Nephron (organoid): ENCODE measurements at regions not wholly inside any gene's neighbourhood (a gene's known extent, or its start where the extent isn't known, plus 50 kb on each side); places are given as distances from the start of the nearest gene placed in this dataset.
"Not testable (repeated sequence)": the region's sequence is repeated elsewhere in the genome, so short reads cannot be mapped to it uniquely, and the experiment has no call there.

Source experiments
- H3K27ac Mint-ChIP-seq, 3 experiments: 2 replicates each; pipeline ENCODE4 v1.8.0; 2020; ENCODE audit warnings: mixed read lengths in 3 of 3, mild to moderate bottlenecking in 2 of 3, moderate library complexity in 1 of 3
- H3K27me3 Mint-ChIP-seq: 2 replicates; pipeline ENCODE4 v1.8.0; 2021; ENCODE audit warnings: low read depth, mild to moderate bottlenecking, moderate library complexity, mixed read lengths
- H3K36me3 Mint-ChIP-seq: 2 replicates; pipeline ENCODE4 v1.8.0; 2020; ENCODE audit warnings: low read depth, mixed read lengths
- H3K4me1 Mint-ChIP-seq: 2 replicates; pipeline ENCODE4 v1.8.0; 2020; ENCODE audit warnings: mixed read lengths
- H3K4me3 Mint-ChIP-seq, 3 experiments: 2 replicates each; pipeline ENCODE4 v1.8.0; 2020; ENCODE audit warnings: mild to moderate bottlenecking in 3 of 3, mixed read lengths in 3 of 3, moderate library complexity in 2 of 3
- H3K9me3 Mint-ChIP-seq: 2 replicates; pipeline ENCODE4 v1.8.0; 2020; ENCODE audit warnings: mixed read lengths
- TF ChIP-seq, protein P1 (sequence below), 3 experiments: fragments of 200-600 bp; sonication (generic); IDR thresholded peaks; one replicate each; pipeline ENCODE4 v1.5.0; 2021; ENCODE audit warnings: antibody characterized with exemption in 3 of 3; ENCODE audit not compliant: unreplicated experiment in 3 of 3

DNA sequence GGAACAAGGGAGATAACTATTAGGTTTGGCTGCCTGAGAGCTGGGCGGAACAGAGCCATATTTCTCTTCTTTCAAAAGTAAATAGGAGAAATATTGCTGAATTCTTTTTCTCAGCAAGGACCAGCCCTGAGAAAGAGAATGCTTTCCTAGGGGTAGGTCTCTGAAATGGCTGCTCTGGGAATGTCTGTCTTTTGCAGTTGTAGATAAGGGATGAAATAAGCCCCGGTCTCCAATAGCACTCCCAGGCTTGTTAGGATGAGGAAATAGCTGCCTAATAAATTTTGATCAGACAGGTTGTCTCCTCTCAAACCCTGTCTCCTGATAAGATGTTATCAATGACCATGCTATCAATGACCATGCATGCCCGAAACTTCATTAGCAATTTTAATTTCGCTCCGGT is 207.8 kb upstream of the KIT start:
- H3K36me3 Mint-ChIP-seq: no peaks in the 10 kb centered on the region
- H3K9me3 Mint-ChIP-seq: peaks cover 16% of the 10 kb centered on the region
- H3K4me1 Mint-ChIP-seq: no peaks in the 10 kb centered on the region
- no peaks in the 10 kb centered on the region for H3K27me3 Mint-ChIP-seq
- no peak overlapping the region for H3K4me3 Mint-ChIP-seq
- TF ChIP-seq, protein P1, sequence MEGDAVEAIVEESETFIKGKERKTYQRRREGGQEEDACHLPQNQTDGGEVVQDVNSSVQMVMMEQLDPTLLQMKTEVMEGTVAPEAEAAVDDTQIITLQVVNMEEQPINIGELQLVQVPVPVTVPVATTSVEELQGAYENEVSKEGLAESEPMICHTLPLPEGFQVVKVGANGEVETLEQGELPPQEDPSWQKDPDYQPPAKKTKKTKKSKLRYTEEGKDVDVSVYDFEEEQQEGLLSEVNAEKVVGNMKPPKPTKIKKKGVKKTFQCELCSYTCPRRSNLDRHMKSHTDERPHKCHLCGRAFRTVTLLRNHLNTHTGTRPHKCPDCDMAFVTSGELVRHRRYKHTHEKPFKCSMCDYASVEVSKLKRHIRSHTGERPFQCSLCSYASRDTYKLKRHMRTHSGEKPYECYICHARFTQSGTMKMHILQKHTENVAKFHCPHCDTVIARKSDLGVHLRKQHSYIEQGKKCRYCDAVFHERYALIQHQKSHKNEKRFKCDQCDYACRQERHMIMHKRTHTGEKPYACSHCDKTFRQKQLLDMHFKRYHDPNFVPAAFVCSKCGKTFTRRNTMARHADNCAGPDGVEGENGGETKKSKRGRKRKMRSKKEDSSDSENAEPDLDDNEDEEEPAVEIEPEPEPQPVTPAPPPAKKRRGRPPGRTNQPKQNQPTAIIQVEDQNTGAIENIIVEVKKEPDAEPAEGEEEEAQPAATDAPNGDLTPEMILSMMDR (IDR thresholded peaks at IDR 0.05; ENCODE audit: unreplicated experiment in 3 of 3): no peak
- no peak overlapping the region for H3K27ac Mint-ChIP-seq

DNA sequence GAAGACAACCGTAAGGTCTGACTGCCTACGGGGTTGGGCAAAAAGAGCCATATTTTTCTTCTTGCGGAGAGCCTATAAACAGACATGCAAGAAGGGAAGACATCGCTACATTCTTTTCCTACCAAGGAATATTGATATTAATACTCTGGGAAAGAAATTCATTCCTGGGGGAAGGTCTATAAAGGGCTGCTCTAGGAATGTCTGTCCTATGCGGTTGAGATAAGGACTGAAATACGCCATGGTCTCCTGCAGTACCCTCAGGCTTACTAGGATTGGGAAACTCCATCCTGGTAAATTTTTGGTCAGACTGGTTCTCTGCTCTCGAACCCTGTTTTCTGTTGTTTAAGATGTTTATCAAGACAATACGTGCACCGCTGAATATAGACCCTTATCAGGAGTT is 190.8 kb upstream of the KIT start:
- not testable (repeated sequence) for H3K4me1 Mint-ChIP-seq, H3K4me3 Mint-ChIP-seq, H3K27me3 Mint-ChIP-seq, H3K36me3 Mint-ChIP-seq, H3K27ac Mint-ChIP-seq
- peaks cover 44% of the 10 kb centered on the region for H3K9me3 Mint-ChIP-seq

DNA sequence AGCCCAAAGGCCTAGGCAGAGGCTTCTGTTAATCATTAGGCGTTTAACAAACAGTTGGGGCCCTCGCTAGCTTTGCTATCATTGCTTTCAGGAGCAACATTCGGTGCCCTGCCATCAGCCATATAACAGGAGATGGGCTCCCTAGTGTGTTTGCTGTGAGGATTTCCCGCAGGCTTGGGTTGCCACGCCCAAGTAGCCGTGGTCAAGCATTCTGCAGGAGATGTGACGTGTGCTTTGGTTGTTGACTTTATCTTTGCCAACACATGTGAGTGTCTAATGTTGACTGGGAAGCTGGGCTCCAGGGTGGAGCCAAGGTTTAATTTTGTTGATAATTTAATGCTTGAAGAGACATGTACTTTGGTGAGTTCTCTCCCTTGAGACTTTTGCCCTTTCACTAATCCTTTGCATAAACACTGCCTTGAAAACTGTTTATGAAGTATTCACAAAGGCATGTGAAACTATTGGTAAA is 184.6 kb upstream of the KIT start:
- TF ChIP-seq, protein P1 (IDR thresholded peaks at IDR 0.05; ENCODE audit: unreplicated experiment in 3 of 3): no peak
- peaks cover 11% of the 10 kb centered on the region for H3K9me3 Mint-ChIP-seq
- H3K36me3 Mint-ChIP-seq: no peaks in the 10 kb centered on the region
- no peaks in the 10 kb centered on the region for H3K4me1 Mint-ChIP-seq
- H3K27ac Mint-ChIP-seq: no peak overlapping the region
- H3K27me3 Mint-ChIP-seq: peaks cover 8% of the 10 kb centered on the region
- H3K4me3 Mint-ChIP-seq: no peak overlapping the region

DNA sequence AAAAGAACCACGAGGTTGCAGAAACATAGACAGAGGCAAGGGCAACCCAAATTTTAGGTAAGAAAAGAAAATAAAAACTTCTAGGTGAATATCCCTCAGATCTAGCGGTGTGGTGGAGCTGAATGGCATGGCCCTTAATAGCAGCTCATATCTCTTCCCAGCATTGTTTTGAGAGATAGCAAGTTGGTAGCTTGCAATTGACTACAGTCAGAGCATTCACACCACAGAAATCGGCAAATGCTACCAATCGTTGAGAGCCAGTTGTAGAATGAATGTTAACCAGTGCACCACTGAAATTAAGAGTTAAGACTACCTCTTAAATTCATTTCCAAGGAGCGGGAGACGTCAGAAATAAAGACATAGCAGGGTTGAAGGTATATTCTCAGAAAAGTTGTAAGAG is 184.0 kb upstream of the KIT start:
- H3K9me3 Mint-ChIP-seq: peaks cover 11% of the 10 kb centered on the region
- TF ChIP-seq, protein P1 (IDR thresholded peaks at IDR 0.05; ENCODE audit: unreplicated experiment in 3 of 3): no peak
- no peak overlapping the region for H3K4me3 Mint-ChIP-seq
- no peaks in the 10 kb centered on the region for H3K36me3 Mint-ChIP-seq
- H3K27me3 Mint-ChIP-seq: peaks cover 8% of the 10 kb centered on the region
- no peak overlapping the region for H3K27ac Mint-ChIP-seq
- no peaks in the 10 kb centered on the region for H3K4me1 Mint-ChIP-seq

DNA sequence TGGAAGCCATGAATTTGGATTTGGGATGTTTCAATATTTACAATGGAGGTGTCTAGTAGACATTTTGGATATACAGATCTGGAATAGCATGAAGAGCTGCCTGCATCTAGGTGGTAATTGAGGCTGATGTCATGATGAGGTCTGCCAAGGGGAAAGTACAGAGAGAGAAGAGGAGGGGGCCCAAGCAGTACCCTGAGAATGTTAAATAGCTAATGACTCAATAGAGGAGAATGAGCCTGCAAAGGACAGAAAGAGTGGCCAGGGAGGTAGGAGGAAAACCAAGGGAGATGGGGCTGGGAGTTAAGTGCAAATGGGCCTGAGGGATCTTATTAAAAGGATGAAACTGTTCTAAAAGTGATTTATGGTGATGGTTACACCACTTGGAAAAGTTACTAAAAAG is 182.2 kb upstream of the KIT start:
- no peak overlapping the region for H3K4me3 Mint-ChIP-seq
- no peaks in the 10 kb centered on the region for H3K4me1 Mint-ChIP-seq
- H3K27ac Mint-ChIP-seq: no peak overlapping the region
- H3K9me3 Mint-ChIP-seq: peaks cover 13% of the 10 kb centered on the region
- H3K36me3 Mint-ChIP-seq: no peaks in the 10 kb centered on the region
- H3K27me3 Mint-ChIP-seq: peaks cover 8% of the 10 kb centered on the region
- TF ChIP-seq, protein P1 (IDR thresholded peaks at IDR 0.05; ENCODE audit: unreplicated experiment in 3 of 3): no peak

DNA sequence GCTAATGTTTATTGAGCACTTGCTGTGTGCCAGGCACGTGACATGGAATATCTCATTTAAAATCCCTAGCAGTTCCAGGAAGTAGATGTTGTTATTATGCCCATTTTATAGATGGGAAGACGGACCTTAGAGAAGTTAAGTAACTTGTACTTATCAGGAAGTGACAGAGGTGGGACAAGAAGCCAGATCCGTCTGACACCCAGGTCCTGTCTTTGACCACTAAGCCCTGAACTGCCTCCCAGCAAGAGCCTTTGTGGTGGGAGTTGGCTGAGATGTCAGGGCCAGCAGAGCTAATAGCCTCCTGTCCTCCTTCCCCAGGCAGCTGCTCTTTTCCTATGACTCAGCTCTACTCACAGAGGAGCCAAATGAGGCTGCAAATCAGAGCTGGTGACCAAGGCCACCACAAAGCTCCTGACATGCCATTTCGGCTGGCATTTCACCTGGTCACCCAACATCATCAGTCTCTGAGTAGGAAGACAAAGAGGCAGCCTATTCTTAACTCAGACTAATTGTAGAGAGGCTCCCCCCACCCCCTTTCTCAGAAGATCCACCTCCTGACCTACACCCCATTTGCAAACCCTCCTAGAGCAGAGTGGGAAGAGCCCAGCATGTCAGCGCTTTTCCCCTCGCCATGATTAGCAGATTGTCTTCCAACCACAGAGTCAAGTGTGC is 175.1 kb upstream of the KIT start:
- Mint-ChIP-seq H3K27me3 (no peaks in the 10 kb centered on the region), H3K27ac (no peak overlapping the region), H3K4me3 (no peak overlapping the region), H3K9me3 (peaks cover 13% of the 10 kb centered on the region), H3K4me1 (no peaks in the 10 kb centered on the region), H3K36me3 (no peaks in the 10 kb centered on the region)
- TF ChIP-seq, protein P1 (IDR thresholded peaks at IDR 0.05; ENCODE audit: unreplicated experiment in 3 of 3): no peak
